AG04450 (cell line): ENCODE measurements at regions not wholly inside any gene's neighbourhood (a gene's known extent, or its start where the extent isn't known, plus 50 kb on each side); places are given as distances from the start of the nearest gene placed in this dataset.

ENCODE experiments used
- CTCF ChIA-PET: fragments of 300-600, 350-600 bp; formaldehyde crosslinking; extraction: SDS; loops from one replicate; lab custom pipeline; 2022; ENCODE audit warnings: antibody characterized with exemption, inconsistent platforms; lab: Charles Lee
- POLR2A ChIA-PET: fragments of 350-600 bp; formaldehyde crosslinking; extraction: SDS; loops from one replicate; lab custom pipeline; 2021; ENCODE audit warnings: antibody characterized with exemption, inconsistent platforms; lab: Yijun Ruan, JAX
- DNase-seq: peaks from one replicate; pipeline ENCODE4 v3.0.0-alpha.2; 2011; ENCODE audit warnings: low read depth, low spot score
- H3K27ac ChIP-seq: one replicate; pipeline ENCODE4 v1.5.1; 2012; ENCODE audit warnings: low read depth, low read length, control low read depth
- H3K27me3 ChIP-seq: one replicate; pipeline ENCODE4 v1.6.0; 2012; ENCODE audit warnings: low read length; ENCODE audit not compliant: control insufficient read depth, insufficient read depth
- H3K4me3 ChIP-seq: 2 replicates; pipeline ENCODE4 v1.5.1; 2011; ENCODE audit warnings: mild to moderate bottlenecking, low read depth, low read length, control low read depth
- H3K9me3 ChIP-seq: 2 replicates; pipeline ENCODE4 v1.5.1; 2012; ENCODE audit warnings: low read length; ENCODE audit not compliant: control insufficient read depth, insufficient read depth
- TF ChIP-seq, protein P1 (sequence below): IDR thresholded peaks from 2 replicates; pipeline ENCODE4 v1.5.1; 2011; ENCODE audit warnings: low read depth, low read length, control low read depth, inconsistent platforms

DNA sequence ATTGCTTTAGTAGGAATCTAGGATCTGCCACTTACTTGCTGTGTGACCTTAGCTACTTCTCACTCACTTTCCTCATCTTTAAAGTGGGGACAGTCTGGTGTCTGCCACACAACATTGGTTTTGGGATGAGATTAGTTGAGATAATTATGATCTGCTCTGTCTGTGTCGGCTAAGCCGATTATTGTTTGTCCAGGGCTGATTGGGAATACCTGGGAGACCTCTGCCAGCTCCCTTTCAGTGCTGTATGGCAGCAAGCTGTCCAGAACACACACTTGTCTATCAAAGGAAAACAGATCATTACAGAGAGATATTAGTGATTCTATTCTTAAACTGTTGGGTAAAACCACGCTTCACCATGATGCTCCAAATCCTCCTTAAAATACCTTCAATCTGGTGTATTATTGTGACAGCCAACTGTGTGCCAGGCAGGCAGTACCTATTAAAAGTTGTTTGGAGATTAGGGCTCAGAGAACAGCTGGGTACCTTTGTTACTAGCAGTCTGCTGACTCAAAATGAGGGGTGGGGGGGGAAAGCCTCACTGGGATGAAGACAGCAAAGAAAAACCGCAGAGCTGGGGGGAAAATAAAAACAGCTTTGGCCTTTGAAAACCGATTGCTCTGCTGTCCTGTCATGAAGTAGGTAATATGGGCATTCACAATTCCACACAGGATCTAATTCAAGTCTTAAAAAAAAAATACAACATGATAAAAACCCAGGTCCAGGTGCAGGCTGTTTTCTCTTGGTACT is 458.4 kb upstream of the C9orf72 start:
- Histone ChIP-seq H3K4me3 (no peak overlapping the region), H3K27ac (no peak overlapping the region), H3K27me3 (no peaks in the 10 kb centered on the region), H3K9me3 (no peaks in the 10 kb centered on the region)
- DNase-seq, result no peak
- TF ChIP-seq, protein P1, sequence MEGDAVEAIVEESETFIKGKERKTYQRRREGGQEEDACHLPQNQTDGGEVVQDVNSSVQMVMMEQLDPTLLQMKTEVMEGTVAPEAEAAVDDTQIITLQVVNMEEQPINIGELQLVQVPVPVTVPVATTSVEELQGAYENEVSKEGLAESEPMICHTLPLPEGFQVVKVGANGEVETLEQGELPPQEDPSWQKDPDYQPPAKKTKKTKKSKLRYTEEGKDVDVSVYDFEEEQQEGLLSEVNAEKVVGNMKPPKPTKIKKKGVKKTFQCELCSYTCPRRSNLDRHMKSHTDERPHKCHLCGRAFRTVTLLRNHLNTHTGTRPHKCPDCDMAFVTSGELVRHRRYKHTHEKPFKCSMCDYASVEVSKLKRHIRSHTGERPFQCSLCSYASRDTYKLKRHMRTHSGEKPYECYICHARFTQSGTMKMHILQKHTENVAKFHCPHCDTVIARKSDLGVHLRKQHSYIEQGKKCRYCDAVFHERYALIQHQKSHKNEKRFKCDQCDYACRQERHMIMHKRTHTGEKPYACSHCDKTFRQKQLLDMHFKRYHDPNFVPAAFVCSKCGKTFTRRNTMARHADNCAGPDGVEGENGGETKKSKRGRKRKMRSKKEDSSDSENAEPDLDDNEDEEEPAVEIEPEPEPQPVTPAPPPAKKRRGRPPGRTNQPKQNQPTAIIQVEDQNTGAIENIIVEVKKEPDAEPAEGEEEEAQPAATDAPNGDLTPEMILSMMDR, result no peak
- CTCF ChIA-PET, result interaction anchor here (0.7 kb wide), 1 partner anchor 308 kb away, joined by 7 read pairs; no protein-coding TSS in a partner anchor
- POLR2A ChIA-PET, result no interaction called here

DNA sequence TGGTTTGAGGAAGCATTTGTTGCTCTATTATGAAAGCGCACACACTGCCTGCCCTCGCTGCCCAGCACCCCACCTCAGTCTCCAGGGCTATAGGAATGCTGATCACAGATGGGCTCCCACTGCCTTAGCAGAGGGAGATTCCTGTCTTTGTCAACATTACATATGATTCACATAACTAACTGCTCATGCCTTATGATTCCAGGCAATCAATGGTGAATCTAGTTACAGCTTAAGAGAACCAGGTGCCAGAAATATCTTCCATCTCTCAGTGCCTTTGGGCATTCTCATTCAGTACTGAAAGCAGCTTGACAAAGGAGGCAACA is 458.9 kb upstream of the C9orf72 start:
- H3K9me3 ChIP-seq, result no peaks in the 10 kb centered on the region
- ChIA-PET POLR2A (no interaction called here), CTCF (no interaction called here)
- TF ChIP-seq, protein P1, result no peak
- no peaks in the 10 kb centered on the region for H3K27me3 ChIP-seq
- no peak overlapping the region for H3K27ac ChIP-seq
- no peak for DNase-seq
- no peak overlapping the region for H3K4me3 ChIP-seq

DNA sequence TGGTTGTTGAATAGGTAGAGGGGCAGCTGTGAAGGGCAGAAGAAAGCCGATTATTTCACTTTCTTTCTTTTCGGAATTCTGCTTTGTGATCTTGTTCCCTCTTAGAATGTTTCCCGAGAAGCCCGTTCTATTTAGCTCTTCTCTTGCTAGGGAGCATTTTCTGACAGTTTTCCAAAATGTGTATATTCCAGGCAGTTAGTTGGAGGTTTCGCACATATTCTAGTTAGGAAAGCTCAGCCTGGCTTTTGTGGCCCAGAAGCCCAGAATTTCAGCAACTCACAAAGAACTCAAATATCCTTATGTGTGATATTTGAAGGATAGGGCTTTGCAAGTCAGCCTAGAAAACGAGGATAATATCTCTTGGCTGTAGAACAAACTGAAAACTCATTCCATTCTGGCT is 461.0 kb upstream of the C9orf72 start:
- no peaks in the 10 kb centered on the region for H3K9me3 ChIP-seq
- no peak overlapping the region for H3K4me3 ChIP-seq
- no peak for DNase-seq
- POLR2A ChIA-PET, result no interaction called here
- no peaks in the 10 kb centered on the region for H3K27me3 ChIP-seq
- TF ChIP-seq, protein P1, result no peak
- CTCF ChIA-PET, result no interaction called here
- H3K27ac ChIP-seq, result no peak overlapping the region

DNA sequence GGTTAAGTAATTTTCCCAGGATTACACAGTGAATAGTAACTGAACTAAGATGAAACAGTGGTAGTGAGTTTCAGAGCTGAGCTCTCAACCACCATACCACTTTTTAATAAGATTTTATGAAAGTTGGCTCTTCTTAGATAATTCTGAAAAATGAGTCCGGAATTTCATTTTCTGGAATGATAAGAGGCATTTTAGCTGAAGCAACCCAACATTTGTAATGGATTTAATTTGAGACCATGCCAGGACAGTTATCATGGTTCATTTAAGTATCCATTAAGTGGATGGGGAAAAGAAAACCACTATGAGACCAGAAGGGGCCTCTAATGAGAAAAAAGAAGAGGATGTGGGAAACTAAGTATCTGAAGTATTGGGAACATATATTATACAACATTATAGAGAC is 464.7 kb upstream of the C9orf72 start:
- Histone ChIP-seq H3K9me3 (no peaks in the 10 kb centered on the region), H3K27ac (no peak overlapping the region), H3K4me3 (no peak overlapping the region), H3K27me3 (no peaks in the 10 kb centered on the region)
- TF ChIP-seq, protein P1, result no peak
- DNase-seq, result no peak
- ChIA-PET POLR2A (no interaction called here), CTCF (no interaction called here)

DNA sequence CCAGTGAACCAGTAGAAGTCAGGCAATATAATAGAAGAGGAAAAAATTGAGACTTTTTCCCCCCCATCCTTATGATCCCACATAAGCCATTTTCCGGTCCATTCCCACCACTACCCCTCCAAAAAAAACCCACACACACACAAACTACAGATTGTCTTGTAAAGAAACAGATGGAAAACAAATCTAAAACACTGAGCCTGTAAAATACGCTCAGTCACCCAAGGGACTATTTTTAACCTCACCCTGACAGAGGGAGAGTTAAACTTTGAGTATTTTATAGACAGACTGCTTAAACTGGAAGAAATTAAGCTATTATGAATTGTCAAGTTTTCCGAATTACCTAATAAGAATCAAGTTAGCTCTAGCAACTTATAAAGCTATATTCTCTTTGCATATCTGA is 471.8 kb upstream of the C9orf72 start:
- no peak for DNase-seq
- no peaks in the 10 kb centered on the region for H3K27me3 ChIP-seq
- CTCF ChIA-PET, result no interaction called here
- no peaks in the 10 kb centered on the region for H3K9me3 ChIP-seq
- H3K4me3 ChIP-seq, result no peak overlapping the region
- POLR2A ChIA-PET, result no interaction called here
- TF ChIP-seq, protein P1, result no peak
- no peak overlapping the region for H3K27ac ChIP-seq
